H9 (cell line): ENCODE measurements at regions not wholly inside any gene's neighbourhood (a gene's known extent, or its start where the extent isn't known, plus 50 kb on each side); places are given as distances from the start of the nearest gene placed in this dataset.

Source experiments
- DNase-seq: peaks from one replicate; pipeline ENCODE4 v3.0.0-alpha.2; 2017
- H2AFZ ChIP-seq: one replicate; pipeline ENCODE4 v1.6.1; 2013; ENCODE audit warnings: mild to moderate bottlenecking, low read length, control low read depth, moderate library complexity
- H2AK5ac ChIP-seq: 2 replicates; pipeline ENCODE4 v1.6.1; 2013; ENCODE audit warnings: low read length, control low read depth, mixed read lengths; ENCODE audit not compliant: insufficient read length
- H2BK120ac ChIP-seq: one replicate; pipeline ENCODE4 v1.6.1; 2013; ENCODE audit warnings: low read depth, mild to moderate bottlenecking, low read length, control low read depth, inconsistent platforms; ENCODE audit not compliant: poor library complexity, severe bottlenecking
- H2BK12ac ChIP-seq: 2 replicates; pipeline ENCODE4 v1.6.1; 2013; ENCODE audit warnings: low read length, control low read depth, mixed read lengths, low read depth; ENCODE audit not compliant: insufficient read length
- H2BK15ac ChIP-seq: 2 replicates; pipeline ENCODE4 v1.6.1; 2013; ENCODE audit warnings: low read depth, low read length, control low read depth
- H2BK20ac ChIP-seq: one replicate; pipeline ENCODE4 v1.6.1; 2013; ENCODE audit warnings: low read depth, mild to moderate bottlenecking, low read length, control low read depth, inconsistent platforms; ENCODE audit not compliant: poor library complexity, severe bottlenecking
- H2BK5ac ChIP-seq: 2 replicates; pipeline ENCODE4 v1.6.1; 2013; ENCODE audit warnings: low read length, control low read depth, mixed read lengths; ENCODE audit not compliant: insufficient read length
- H3K14ac ChIP-seq: 2 replicates; pipeline ENCODE4 v1.6.1; 2013; ENCODE audit warnings: low read length, control low read depth; ENCODE audit not compliant: insufficient read depth
- H3K18ac ChIP-seq: 2 replicates; pipeline ENCODE4 v1.6.1; 2013; ENCODE audit warnings: low read depth, mild to moderate bottlenecking, mixed read lengths, low read length, control low read depth; ENCODE audit not compliant: insufficient read length
- H3K23ac ChIP-seq: 2 replicates; pipeline ENCODE4 v1.6.1; 2013; ENCODE audit warnings: low read length, control low read depth, mixed read lengths, low read depth; ENCODE audit not compliant: insufficient read length
- H3K23me2 ChIP-seq: 2 replicates; pipeline ENCODE4 v1.6.1; 2013; ENCODE audit warnings: low read depth, mild to moderate bottlenecking, mixed read lengths, low read length, control low read depth; ENCODE audit not compliant: insufficient read length, poor library complexity, severe bottlenecking
- H3K27ac ChIP-seq: 2 replicates; pipeline ENCODE4 v1.5.1; 2013; ENCODE audit warnings: low read length, control low read depth, mixed read lengths, low read depth; ENCODE audit not compliant: insufficient read length
- H3K27me3 ChIP-seq: 2 replicates; pipeline ENCODE4 v1.6.1; 2013; ENCODE audit warnings: low read length, control low read depth, inconsistent platforms; ENCODE audit not compliant: insufficient read depth
- H3K4ac ChIP-seq: 2 replicates; pipeline ENCODE4 v1.6.1; 2013; ENCODE audit warnings: low read depth, mild to moderate bottlenecking, control low read depth, inconsistent platforms, low read length, moderate library complexity
- H3K4me1 ChIP-seq: 2 replicates; pipeline ENCODE4 v1.6.1; 2013; ENCODE audit warnings: low read length, control low read depth, inconsistent platforms; ENCODE audit not compliant: insufficient read depth
- H3K4me2 ChIP-seq: 2 replicates; pipeline ENCODE4 v1.6.1; 2013; ENCODE audit warnings: low read length, control low read depth, mixed read lengths; ENCODE audit not compliant: insufficient read length, insufficient read depth
- H3K56ac ChIP-seq: 2 replicates; pipeline ENCODE4 v1.6.1; 2013; ENCODE audit warnings: low read depth, mild to moderate bottlenecking, mixed read lengths, low read length, control low read depth; ENCODE audit not compliant: insufficient read length
- H3K79me1 ChIP-seq: 2 replicates; pipeline ENCODE4 v1.6.1; 2013; ENCODE audit warnings: low read depth, mild to moderate bottlenecking, moderate library complexity, low read length, control low read depth, inconsistent platforms; ENCODE audit not compliant: insufficient read depth, poor library complexity, severe bottlenecking
- H3K79me2 ChIP-seq: 2 replicates; pipeline ENCODE4 v1.6.1; 2013; ENCODE audit warnings: low read length, control low read depth, inconsistent platforms; ENCODE audit not compliant: insufficient read depth
- H3K9ac ChIP-seq: 2 replicates; pipeline ENCODE4 v1.6.1; 2013; ENCODE audit warnings: low read length, control low read depth, mixed read lengths; ENCODE audit not compliant: insufficient read length; ENCODE audit errors: extremely low read depth
- H3K9me3 ChIP-seq: one replicate; pipeline ENCODE4 v1.6.1; 2013; ENCODE audit warnings: low read depth, low read length, inconsistent platforms; ENCODE audit not compliant: control insufficient read depth
- H3T11ph ChIP-seq: one replicate; pipeline ENCODE4 v1.6.1; 2013; ENCODE audit warnings: mild to moderate bottlenecking, low read length, control low read depth, inconsistent platforms
- H4K20me1 ChIP-seq: one replicate; pipeline ENCODE4 v1.6.1; 2013; ENCODE audit not compliant: control insufficient read depth, insufficient read length, insufficient read depth
- H4K5ac ChIP-seq: 2 replicates; pipeline ENCODE4 v1.6.1; 2013; ENCODE audit warnings: low read depth, mild to moderate bottlenecking, mixed read lengths, low read length, control low read depth; ENCODE audit not compliant: insufficient read length
- H4K8ac ChIP-seq: replicated peaks from 2 replicates; pipeline ENCODE4 v1.6.1; 2013; ENCODE audit warnings: low read length, control low read depth, mixed read lengths, low read depth; ENCODE audit not compliant: insufficient read length
- H4K91ac ChIP-seq: 2 replicates; pipeline ENCODE4 v1.6.1; 2013; ENCODE audit warnings: low read depth, mild to moderate bottlenecking, moderate library complexity, mixed read lengths, low read length, control low read depth; ENCODE audit not compliant: insufficient read length
- H3K27ac Mint-ChIP-seq, 3 experiments: 2 replicates in 2 of 3; 3 replicates in 1 of 3; pipeline ENCODE4 v1.8.0; 2020 to 2021; ENCODE audit warnings: mixed read lengths in 3 of 3, mild to moderate bottlenecking in 1 of 3, moderate library complexity in 1 of 3
- H3K27me3 Mint-ChIP-seq: 2 replicates; pipeline ENCODE4 v1.8.0; 2021; ENCODE audit warnings: low read depth, mild to moderate bottlenecking, moderate library complexity, mixed read lengths
- H3K36me3 Mint-ChIP-seq, 3 experiments: 2 replicates in 2 of 3; 3 replicates in 1 of 3; pipeline ENCODE4 v1.8.0; 2020 to 2021; ENCODE audit warnings: low read depth in 3 of 3, mixed read lengths in 3 of 3; ENCODE audit not compliant: insufficient read depth in 1 of 3
- H3K4me1 Mint-ChIP-seq, 2 experiments: 2 replicates each; pipeline ENCODE4 v1.8.0; 2020; ENCODE audit warnings: mixed read lengths in 2 of 2
- H3K4me3 Mint-ChIP-seq, 2 experiments: 2 replicates in 1 of 2; 3 replicates in 1 of 2; pipeline ENCODE4 v1.8.0; 2020 to 2021; ENCODE audit warnings: mild to moderate bottlenecking in 2 of 2, mixed read lengths in 2 of 2, moderate library complexity in 1 of 2
- H3K9me3 Mint-ChIP-seq, 2 experiments: 2 replicates in 1 of 2; 3 replicates in 1 of 2; pipeline ENCODE4 v1.8.0; 2020; ENCODE audit warnings: mild to moderate bottlenecking in 2 of 2, mixed read lengths in 2 of 2, moderate library complexity in 1 of 2
- CTCF ChIP-seq: fragments of 200-600 bp; sonication (generic); conservative IDR thresholded peaks from 3 replicates; pipeline ENCODE4 v1.8.0; 2021; ENCODE audit warnings: antibody characterized with exemption, mild to moderate bottlenecking
- WGBS: extraction: QIAGEN DNeasy Blood & Tissue Kit; methylation state at CpG from one replicate; pipeline ENCODE4 v1.1.7; 2013; ENCODE audit warnings: missing lambda C conversion rate, low lambda C conversion rate, mixed read lengths; ENCODE audit not compliant: insufficient read length; ENCODE audit errors: extremely low coverage; 5-methylcytosine and 5-hydroxymethylcytosine counted together

DNA sequence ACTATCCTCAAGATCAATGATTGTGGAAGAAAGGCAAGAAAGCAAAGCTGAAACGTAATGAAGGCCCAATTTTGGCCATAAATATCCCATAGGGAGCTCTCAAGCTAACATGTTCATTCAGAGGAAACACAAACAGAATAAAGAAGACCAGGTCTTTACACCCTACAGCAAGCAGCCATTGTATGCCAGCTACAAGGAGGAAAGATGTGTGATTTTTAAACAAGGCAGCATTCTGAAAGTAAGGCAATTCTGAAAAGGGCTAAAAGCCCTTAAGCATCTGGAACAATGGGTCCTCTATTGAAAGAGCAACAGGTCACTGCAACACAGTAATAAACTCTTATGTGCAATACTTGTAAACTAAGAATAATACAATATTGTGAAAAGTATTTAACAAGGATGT is 1002.4 kb downstream of the SLITRK1 start:
- H3K27me3 Mint-ChIP-seq: no peaks in the 10 kb centered on the region
- Histone ChIP-seq H2BK15ac (no peak overlapping the region), H4K5ac (no peak overlapping the region), H3K14ac (no peak overlapping the region), H3K9ac (no peak overlapping the region), H3K27ac (no peak overlapping the region), H4K91ac (no peak overlapping the region), H3K4me2 (no peak overlapping the region), H4K20me1 (no peaks in the 10 kb centered on the region), H3K9me3 (no peaks in the 10 kb centered on the region), H2AFZ (no peak overlapping the region), H2BK120ac (no peak overlapping the region), H3T11ph (no peak overlapping the region), H3K27me3 (no peaks in the 10 kb centered on the region), H2BK12ac (no peak overlapping the region), H3K4me1 (no peaks in the 10 kb centered on the region), H3K79me2 (no peaks in the 10 kb centered on the region), H4K8ac (no peak overlapping the region), H2BK20ac (no peak overlapping the region), H3K18ac (no peak overlapping the region), H3K56ac (no peak overlapping the region), H2BK5ac (no peak overlapping the region), H2AK5ac (no peak overlapping the region), H3K23ac (no peak overlapping the region), H3K79me1 (no peaks in the 10 kb centered on the region), H3K4ac (no peak overlapping the region), H3K23me2 (no peaks in the 10 kb centered on the region)
- H3K4me3 Mint-ChIP-seq: no peak overlapping the region
- no CpG with 5 or more reads among the region's 1 CpG for WGBS
- no peaks in the 10 kb centered on the region for H3K4me1 Mint-ChIP-seq
- TF ChIP-seq CTCF: no peak
- no peak for DNase-seq
- no peak overlapping the region for H3K27ac Mint-ChIP-seq
- peaks cover 0 to 12% of the 10 kb centered on the region in 2 experiments; a peak in 2 of 5 replicates for H3K9me3 Mint-ChIP-seq
- peaks cover 0 to 3% (median 0%) of the 10 kb centered on the region in 3 experiments; a peak in 6 of 7 replicates for H3K36me3 Mint-ChIP-seq
